ENCODE measurements at regions not wholly inside any gene's neighbourhood (a gene's known extent, or its start where the extent isn't known, plus 50 kb on each side); places are given as distances from the start of the nearest gene placed in this dataset.

DNA sequence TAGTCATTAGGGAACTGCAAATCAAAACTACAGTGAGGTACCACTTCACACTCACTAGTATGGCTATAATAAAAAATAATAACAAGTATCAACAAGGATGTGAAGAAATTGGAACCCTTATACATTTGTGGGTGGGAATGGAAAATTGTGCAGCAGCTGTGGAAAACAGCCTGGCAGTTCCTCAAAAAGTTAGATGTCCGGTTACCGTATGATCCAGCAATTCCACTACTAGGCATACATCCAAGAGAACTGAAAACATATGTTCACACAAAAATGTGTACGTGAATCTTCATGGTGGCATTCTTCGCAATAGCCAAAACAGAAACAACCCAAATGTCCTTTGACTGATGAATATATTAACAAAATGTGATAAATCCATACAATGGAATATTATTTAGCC, 187.9 kb upstream of the LYSMD4 start:
- no peak for DNase-seq

DNA sequence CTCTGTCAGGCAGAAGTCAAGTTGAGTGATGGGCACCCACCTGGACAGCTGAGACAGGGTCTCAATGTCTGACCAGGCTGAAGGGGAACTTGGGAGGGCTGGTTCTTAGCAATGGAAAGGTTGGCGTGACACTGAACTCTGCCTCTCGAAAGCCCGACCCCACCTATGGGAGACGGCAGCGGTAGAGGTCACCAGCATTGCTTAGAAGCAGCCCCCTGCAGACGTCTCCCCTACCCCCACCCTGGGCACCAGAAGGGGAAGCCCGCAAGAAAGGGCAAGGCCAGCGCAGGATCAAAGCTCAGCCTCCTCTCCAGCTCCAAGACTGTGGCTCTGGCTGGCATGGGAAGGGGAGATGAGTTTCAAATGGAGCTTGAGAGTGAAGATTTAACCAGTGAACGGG, 184.8 kb upstream of the LYSMD4 start:
- no peak for DNase-seq

DNA sequence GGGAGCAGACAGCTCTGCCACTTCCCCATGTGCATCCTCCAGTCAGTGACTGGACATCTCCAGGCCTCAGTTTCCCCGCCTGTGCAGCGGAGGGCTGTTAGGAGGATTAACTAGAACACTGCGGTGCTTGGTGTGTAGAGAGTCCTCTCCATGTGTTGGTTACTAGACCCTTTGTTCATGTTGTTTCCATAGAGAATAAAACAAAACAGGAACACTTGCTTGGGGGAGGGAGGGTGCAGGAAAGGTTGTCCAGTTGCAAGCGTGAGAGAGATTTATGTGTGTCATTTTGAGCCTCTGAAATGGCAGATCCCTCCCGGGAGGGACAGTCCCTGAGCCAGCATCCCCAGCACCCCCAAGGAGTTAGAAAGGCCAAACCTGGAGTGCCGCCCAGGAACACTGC, 184.0 kb upstream of the LYSMD4 start:
- no peak for DNase-seq

DNA sequence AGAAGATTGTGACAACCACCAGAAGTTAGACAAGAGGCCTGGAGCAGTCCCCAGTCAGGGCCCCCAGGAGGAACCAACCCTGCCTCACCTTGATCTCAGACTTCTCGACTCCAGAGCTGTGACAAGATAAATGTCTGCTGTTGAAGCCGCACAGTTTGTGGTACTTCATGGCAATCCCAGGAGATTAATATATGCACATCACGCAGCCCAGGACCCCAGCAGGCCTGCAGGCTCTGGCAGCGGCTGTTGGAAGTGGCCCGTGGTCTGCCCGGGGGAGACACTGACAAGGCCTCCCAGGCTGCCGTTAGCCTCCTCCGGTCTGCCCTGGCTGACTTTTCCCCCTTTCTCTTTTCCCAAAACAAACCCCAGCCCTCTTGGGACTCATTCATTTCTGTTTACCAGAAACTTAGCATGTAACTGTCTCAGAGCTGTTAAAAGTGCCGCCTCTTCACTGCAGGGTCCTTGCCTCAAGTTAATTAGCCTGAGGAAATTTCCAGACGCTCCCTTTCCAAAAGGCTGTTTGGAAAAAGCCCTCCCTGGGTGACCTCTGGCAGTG, 183.5 kb upstream of the LYSMD4 start:
- no peak for DNase-seq

DNA sequence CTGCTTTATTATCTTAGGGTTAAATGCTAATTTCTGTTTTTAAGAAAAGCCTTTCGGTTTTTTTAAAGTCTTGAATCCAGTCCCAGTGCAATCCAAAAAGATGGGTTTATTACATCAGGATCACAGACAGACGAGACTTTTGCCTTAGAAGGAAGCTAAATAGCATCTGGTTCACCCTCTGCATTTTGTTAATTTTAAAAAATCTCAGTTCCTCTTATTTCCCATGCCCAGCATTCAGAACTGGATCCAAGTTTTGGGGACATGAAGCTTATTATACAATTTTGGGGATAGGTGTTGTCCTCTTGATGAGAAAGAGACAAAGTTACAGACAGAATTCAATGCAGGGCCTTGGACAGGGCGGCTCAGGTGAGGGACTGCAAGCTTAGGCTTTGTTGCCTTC, 181.5 kb upstream of the LYSMD4 start:
- no peak for DNase-seq

DNA sequence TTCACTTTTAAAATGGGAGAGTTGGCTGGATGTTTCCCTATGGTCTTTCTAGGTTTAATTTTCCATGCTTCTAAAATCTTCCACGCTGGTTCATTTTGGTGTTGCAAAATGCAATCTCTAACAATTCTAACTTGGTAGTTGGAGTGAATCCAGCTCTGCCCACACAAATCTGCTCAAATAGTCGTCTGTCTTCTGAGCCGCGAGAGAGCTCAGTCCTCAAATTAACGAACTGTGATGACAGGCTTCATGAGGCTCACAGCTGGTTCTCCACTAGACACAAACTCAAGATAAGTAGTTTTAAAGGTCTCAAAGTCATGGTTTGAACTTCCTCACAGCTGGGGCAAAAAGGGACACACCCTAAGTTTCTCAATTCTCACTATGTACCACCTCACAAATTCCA, 178.6 kb upstream of the LYSMD4 start:
- DNase-seq, result peak in 9 of 56 donors; percentile 3 to 54 (median 25)

DNA sequence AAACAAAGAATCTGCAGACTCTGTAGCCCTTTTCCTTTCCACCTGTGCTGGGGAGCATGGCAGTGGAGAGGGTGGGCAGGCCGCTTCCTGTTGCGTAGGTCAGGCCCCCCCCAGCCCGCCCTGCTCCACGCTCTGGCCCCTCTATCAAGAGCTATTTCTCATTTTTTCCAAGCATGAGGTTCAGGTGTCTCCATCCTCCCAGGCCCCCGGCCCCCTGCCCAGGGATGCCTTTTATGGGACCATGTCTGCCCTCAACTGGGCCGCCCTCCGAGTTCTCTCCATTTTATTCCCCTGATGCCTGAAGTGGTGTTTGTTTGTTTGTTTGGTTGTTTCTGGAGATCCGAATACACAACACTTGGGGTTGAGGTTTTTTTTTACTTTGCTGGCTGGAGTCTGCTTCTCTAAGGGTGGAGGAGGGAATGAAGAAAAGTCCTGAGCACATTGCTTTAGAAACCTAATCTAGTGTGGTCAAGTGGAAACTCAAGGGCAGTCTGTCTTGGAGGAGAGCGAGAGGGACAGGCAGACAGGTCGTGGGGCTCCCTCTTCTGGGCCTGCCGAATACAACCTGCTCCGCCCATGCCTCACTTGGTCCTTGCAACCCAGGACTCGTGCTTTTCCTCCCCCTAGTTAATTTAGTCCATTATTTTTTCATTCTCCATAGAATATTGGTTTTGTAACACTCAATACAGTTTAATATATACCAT, 176.5 kb upstream of the LYSMD4 start:
- no peak for DNase-seq

DNA sequence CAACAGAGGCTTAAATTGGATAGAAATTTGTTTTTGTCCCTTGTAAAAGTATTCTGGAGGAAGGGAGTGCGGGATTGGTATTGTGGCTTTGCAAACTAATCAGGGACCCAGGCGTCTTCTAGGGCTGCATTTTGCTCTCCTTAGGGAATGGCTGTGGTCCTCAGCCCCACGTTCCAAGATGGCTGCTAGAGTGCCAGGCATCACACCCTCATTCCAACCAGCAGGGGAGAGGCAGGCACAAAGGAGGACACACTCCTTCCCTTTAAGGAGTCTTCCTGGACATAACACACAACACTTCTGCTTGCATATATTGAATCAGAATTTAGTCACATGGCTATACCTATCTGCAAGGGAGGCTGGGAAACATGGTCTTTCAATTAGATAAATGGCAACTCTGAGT, 174.5 kb upstream of the LYSMD4 start:
- DNase-seq, result no peak

DNA sequence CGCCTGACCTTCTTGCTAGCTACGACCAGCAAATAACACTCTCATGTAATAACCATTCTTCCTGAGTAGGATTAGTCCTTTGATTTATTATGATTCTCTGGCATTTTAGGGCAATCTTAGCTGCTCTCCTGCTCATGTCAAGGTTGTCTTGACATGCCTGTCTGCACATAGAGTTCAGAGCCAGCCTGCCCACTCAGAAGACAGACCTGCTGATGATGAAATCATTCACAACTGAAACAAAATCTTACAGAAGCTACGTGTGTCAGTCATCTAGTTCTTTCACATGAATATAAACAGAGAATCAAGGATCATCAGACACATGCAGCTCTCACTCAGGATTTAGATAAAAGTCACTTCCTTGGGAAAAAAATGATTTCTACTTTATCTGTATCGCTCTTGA, 173.6 kb upstream of the LYSMD4 start:
- no peak for DNase-seq

DNA sequence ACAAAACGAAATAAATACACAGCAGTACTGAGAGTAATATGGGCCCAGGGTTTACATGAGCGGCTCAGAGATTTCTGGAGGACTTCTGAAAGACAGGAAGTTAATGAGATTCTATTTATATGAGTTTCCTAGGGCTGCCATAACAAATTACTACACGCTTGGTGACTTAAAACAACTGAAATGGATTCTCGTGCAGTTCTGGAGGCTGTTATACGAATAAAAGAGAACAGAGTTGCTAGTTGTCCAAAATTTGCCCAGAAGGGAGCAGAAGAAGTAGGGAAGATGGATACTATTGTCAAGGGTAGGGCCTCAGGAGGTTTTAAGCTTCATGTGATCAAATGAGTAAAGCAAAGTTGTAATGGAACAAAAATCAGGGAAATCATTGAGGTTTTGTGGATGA, 173.1 kb upstream of the LYSMD4 start:
- DNase-seq, result no peak

DNA sequence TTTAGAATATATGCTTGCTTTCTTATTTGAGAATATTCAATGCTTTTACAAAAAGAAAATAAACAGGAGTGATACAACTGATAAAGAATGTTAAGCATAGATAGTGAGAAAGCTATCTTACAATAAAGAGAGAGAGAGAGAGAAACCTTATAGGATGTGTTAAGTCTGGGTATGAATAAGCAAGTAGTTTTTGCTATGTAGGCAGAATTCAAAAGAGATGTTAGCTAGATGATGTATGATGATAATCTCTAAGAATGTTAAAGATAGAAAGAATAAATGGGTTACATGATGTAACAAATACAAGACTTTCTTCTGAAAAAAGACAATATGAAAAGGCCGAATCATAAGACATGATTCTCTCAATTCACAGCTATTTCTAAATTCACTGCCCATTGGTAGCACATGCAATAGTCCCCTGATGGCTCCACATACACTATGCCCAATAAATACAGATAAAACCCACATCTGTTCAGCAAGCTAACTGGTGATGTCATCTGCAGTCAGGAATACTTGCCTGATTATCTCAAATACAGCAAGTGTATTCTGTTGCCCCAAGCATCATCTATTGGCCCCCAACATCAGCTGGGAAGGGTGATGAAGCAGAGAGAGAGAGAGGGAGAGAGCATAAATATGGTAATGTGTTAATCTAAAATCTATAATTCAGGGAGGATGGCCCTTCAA, 169.2 kb upstream of the LYSMD4 start:
- DNase-seq, result no peak

DNA sequence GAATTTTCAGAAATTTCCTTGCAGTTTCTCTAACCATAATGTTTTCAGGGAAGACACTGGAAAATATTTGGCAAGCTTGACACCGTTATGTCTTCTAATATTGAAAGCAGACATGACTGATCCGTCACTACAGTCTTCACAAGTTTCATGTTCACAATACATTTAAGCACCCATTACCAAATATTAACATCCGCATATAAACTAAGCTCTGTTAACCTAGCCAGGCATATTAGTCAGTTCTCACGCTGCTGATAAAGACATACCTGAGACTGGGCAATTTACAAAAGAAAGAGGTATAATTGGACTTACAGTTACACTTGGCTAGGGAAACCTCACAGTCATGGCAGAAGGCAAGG, 162.7 kb upstream of the LYSMD4 start:
- no peak for DNase-seq

DNA sequence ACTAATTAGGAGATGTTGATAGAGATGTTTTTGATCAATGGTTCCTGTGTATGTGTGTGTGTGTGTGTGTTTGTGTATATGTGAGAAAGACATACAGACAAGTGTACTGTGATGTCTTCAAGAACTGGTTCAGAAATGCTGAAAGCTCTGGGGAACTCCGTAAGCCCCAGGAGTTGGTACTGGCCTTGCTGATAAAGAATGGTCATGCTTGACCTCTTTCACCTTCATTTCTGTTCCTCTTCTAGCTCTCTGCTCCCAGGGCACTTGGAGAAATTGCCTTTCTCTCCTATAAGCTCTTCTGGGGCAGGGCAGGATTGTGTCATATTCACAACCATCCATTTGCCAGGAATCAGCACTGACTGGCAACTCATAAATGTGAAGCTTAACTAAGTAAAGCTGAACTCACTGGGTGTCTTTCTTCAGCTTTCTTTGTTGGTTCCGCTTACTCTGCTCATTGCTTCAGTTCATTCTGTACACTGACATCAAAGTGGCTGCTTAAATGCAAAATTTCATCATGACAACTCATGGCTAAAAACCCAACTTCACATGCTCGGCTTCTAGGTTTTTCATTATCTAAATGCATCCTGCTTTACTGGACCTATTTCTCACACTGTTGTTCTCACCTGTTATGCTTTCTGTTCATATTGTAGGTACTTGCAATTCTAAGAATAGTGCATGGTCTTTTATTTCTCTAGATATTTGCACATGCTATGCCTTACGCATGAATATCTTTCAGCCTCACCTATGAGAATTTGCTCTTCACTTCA, 162.1 kb upstream of the LYSMD4 start:
- no peak for DNase-seq

DNA sequence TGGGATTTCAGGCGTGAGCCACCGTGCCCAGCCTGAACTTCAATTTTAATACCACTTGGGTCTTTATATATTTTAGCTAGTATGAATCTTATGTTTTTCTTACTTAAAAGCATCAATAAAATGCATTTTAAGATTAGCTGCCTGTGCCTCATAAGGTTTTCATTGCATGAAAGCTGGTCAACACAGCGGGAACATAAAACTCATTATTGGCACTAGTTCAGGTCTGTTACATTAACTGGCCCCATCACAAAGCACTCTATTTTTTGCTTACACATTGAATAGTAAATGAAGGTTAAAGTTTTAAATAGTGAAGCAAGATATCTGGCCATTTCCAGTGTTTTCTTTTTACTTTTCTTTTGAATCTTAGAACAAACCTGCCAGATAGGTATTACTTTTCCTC, 145.6 kb upstream of the LYSMD4 start:
- no peak for DNase-seq

DNA sequence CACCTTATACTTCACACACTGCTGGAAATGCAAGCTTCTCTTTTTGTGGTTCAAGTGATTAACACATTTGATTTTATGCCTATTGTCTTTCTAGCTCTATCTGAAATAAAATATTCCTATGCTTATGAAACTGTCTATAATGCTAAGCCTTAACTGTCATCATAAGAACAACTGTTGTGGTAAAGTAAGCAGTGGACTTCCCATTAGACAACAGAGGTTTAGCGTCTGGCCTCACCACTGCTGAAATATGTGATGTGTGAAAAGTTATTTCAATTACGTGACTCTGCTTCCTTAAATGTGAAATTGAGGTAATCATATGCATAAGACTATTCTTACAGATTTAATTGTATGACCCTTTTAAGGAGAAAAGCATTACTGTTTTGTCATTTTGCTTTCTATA, 140.2 kb upstream of the LYSMD4 start:
- no peak for DNase-seq

DNA sequence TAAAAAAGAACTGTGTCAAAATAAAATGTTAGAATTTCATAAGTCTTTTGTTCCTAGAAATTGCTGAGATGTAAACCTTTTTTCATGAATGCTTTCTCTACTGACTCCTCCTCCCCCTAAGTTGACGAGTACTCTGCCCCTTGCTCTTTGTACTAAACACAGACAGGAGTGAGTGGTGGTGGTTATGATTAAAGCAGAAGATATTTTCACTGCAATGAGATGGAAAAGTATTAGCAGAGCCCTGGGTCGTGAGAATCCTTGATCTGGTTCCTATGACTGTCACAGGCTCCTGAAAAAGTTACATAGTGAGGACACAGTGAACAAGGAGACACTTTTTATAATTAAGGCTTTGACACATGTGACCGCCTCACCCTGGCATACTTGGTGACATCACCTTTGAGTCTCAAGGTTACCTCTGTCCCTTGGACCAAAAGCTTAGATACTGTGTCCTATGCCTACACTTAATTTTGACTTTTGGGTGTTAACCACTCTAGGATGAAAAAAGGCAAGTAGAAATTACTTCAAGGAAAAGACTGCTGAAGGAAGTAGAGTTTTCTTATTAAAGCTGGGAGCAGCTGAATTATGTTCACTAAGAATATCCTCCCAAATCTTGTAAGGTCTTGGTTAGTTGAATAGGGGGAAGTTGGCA, 130.4 kb upstream of the LYSMD4 start:
- DNase-seq, result no peak

DNA sequence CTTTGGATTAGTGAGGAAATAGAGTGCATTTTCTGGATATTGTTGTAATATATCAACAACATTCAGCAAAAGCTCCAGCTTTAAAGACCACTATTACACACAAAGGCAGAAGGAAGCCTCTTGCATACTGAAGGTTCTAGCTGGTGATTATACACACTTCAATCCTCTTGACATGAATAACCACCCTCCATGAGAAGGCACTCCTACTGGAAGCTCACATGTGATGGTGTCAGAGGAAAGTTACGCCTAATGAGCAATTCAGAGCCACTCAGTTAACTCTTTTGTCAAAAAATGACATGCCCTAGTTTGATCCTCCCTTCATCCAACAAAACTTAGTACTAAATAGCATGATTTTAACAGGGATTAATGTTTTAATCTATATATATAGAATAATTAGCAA, 124.6 kb upstream of the LYSMD4 start:
- no peak for DNase-seq

DNA sequence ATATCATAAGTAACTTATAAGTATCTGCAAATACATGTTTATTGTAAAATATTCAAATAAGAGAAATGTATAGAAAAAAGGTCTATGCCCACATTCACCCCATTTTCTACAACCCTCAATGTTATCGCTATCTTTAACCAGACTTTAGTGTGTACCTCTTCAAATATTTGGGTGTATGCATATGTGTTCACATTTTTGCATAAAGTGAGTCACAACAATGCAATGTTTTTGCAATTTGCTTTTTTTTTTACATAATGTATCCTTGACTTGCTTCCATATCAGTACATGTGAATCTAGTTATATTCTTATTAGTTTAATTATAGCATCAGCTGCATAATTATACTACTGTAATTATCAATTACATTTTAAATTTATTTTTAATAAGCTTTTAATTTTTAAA, 117.3 kb upstream of the LYSMD4 start:
- DNase-seq, result no peak

DNA sequence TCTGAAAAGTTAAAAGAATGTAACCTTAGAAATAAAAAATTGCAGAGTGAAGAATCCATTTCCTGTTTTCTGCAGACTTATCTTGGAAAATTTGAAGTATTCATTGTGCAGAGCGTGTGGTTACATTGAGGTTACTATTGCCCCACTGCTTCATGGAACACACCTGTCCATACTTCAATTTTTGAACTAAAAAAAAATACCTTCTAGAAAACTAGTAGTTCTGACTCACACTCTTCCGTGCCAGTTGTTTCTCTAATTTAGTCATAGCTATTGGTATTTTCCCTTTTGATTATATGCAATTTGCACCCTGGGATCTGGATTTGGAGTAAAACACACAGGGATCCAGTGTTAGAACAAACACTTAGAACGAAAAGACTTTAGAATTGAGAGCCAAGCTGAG, 111.8 kb upstream of the LYSMD4 start:
- DNase-seq, result no peak

DNA sequence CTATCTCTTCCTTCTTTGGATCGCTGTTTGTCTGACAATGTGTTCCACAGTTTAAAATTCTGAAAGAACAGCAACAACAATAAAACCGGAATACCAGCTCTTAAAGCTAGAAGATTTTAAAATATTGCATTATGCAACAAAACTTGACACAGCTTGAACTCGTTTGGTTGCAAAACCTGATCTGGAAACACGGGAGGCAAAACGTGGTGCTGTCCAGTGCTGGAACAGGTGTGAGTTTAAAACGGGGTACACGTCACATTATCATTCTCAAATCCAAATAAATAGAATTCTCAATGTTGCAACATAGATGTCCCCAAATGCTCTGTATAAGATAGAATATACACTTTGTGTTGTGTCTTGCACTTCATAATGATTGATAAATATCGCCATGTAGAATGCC, 110.9 kb upstream of the LYSMD4 start:
- no peak for DNase-seq

DNA sequence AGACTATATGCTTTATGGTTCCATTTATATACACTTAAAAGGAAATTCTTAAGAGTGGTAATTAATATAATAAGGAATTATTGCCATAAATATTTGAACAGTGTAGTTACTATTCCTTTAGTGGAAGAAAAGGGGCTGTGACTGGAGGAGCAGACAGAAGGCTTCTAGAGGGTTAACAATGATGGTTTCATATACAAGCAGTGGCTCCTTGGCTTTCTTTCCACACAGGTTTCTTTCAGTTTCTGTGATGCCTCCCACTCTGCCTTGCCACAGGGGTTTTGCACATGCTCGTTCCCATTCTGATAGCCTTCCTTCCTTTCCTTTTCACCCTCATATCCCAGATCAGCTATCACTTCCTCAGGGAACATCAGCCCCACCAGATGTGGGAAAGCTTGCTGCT, 108.8 kb upstream of the LYSMD4 start:
- DNase-seq, result no peak

DNA sequence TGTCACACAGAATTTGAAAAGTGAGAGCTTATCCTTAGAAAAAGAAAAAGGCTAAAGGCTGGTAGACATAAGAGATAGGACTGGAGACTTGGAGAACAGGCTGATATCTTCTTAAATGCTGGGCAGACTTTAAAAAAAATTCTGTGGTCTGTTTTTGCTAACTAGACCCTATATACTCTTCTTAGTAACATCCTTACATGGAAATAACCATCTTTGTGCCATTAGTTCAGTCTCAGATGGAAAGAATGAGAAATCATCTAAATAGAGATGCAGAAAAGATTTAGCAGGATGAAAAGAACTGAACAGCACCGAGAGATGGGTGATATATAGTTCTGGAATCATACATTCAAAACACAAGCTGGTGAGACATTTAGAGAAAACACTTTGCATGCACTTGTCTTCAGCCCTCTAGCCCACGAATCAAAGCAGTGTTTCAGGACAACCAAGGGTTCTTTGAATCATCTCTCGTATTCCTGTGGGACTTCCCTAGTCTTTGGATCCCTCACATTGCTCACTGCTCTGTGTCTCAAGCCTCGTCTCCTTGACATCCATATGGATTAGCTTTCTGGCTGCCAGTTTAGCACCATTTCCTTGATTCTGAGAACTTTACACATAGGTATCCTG, 93.0 kb upstream of the LYSMD4 start:
- DNase-seq, result no peak

Measured in nucleus accumbens (tissue), 56 donors.